ENCODE measurements at regions not wholly inside any gene's neighbourhood (a gene's known extent, or its start where the extent isn't known, plus 50 kb on each side); places are given as distances from the start of the nearest gene placed in this dataset.

DNA sequence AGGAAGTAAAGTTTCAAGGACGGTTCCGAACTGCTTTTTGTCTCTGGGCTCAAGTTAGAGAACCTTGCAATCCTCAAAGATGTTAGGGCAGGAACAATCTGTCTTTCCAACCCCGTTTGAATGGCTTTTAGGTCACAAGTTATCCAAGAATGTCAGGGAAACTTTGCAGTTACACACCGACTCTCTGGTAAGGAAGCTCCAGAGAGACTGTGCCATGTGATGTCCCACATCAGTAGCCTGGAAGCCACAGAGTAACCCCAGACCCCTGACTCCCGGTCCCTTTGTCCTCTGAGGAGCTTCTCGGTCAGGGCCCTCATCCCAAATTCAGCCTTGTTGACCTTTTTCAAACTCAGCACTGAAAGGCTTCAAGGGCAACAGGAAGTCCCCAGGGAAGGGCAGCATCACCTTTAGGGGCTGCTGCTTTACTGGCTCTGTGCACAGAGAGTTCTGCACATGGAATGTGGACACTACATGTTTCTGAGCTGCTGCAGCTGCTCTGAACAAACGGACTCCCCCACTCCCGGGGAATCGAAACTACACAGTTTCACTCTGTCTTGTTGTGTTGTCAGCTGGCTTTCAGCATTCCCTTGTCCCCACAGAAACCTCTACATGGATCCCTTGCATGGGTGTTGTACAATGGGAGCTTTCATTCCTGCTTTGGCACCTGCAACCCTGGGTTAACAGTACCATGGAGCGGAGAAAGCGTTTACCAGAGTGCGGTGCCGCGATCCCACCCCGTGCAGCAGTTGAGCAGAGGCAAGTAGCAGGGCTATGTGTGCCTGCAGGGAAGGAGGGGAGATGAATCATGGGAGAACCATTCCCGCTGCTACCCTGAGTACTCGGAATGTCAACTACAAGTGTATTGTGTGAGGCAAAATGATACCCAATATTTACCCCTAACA, 408.2 kb upstream of the THBS1 start:
- DNase-seq, result peak in 40 of 58 donors; percentile 3 to 73 (median 16)

DNA sequence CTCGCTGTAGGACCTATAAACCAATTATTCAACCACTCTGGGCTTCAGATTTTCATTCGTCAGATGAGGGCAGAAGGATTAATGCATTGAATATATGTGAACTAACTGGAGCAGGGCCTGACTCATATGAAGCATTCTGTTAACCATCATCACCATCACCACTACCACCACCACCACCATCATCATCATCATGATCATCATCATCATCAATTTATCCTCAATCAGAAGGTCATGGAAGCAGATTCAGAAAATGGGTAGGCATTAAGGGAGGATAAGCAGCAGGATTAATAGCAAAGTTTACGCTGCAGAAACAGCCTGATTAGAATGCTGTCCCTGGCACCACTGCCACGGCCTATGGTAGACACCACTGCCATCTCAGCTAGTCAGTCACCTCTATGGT, 407.5 kb upstream of the THBS1 start:
- no peak for DNase-seq

DNA sequence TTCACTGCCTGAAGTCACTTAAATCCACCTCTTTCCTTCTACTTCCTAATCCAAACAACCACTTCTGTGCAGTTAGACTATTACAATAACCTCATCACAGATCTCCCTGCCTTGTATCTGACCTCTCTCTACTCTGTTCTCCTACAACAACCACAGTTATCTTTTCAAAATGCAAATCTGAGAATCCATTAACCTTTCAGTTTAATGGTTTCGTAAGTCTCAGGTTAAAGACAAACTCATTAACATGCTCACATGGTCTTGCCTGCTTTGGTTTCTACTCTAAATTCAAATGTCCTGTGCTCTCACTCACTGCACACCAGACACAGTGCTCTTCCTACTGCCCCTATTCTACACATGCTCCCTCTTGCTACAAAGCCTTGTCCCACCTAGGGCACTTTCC, 406.5 kb upstream of the THBS1 start:
- DNase-seq, result no peak

DNA sequence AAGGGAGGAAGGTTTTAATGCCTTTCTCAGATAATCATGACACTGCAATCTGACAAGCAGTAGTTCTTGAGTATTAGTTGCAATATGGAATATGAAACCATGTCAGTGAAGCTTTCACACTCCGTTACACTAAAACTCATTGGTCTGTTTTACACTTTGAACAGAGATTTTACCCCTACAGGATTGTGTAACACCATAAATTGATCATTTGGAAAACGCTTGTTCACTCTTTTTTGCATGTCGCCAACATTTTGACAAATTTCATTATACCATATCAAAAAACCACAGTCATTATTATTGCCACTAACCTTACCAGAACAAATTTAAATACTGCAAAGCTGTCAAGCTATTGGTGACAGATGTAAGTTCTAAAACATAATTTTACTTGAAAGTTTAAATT, 404.8 kb upstream of the THBS1 start:
- no peak for DNase-seq

DNA sequence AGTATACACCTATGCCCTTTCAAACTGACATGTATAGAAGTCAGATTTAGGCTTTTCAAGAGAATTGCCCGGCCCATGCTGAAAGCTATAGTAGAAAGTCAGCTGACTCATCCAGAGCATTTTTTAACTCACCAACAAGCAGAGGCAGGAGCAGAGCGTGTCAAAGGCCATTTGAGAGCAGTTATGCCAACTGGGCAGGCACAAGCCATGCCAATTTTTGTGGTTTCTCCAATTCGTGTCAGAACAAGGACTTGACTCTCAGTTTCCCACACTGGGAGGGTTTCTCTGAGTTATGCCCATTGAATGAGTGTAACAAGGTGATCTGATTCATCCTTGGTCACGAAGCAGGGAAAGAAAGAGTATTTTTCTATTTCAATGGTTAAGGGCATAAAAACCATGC, 403.3 kb upstream of the THBS1 start:
- no peak for DNase-seq

DNA sequence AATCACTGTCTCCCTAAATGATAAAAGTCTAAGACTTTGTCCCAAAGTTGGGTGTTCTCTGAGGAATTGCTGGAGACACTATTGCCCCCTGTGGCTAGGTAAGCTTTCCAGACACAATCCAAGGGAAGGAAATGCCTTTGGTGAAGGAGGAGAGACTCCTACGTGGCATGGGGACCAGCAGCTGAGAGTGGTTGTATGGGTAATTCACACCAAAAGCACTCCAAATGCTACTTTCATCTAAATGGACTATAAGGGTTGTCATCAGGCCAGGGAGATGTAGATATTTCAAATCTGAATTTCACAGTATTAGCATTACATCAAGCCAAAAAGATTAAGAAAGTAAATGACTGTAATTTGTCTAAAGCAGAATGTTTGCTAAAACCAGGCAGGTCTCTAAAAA, 400.8 kb upstream of the THBS1 start:
- DNase-seq, result no peak

DNA sequence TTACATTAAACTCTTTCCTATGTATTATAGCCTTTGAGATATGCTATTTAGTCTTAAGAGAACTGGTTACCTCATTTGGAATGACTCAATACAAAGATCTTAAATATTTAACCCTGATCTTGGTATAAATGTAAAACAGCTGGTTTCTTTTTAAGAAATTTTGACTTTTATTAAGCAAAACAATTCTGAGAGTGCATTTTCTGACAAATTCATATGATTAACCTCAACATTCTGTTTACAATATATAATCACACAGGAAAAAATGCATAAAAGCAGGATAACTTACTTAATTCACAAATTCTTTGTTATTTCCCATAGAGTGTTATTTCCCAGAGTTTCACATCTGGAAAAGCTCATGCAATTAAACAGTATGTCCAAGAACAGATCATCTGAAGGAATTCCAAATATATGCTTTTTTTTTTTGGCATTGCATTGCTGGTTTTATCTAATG, 400.4 kb upstream of the THBS1 start:
- DNase-seq, result no peak

DNA sequence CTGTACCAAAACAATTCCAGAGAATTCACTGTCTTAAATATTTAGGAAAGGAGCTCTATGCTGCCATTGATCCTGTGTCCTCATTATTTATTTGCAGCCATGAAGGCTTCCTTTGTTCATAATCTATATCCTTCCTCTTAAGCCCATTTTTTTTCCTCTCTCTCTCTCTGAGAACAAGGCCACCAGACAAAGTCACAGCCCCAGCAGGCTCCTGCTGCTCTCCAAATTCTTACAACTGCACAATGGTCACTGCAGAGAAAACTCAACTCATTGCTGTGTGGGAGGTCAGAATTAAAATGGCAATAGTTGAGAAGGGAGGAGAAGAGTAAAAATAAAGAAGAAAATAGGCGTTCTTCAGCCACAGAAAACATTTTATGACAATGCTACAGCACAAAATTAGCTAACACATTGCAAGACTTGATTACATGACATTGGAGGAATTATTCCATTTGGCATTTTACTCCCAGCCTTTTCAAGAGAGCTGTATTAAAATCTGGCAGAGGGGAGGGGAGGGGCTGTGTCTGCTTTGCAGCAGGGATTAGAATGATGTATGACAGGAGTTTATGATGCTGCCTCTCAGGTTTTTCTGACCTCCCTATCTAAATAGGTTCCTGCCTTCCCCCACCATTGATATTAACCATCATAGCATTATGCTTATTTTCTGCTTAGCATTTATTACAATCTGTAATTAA, 399.7 kb upstream of the THBS1 start:
- no peak for DNase-seq

DNA sequence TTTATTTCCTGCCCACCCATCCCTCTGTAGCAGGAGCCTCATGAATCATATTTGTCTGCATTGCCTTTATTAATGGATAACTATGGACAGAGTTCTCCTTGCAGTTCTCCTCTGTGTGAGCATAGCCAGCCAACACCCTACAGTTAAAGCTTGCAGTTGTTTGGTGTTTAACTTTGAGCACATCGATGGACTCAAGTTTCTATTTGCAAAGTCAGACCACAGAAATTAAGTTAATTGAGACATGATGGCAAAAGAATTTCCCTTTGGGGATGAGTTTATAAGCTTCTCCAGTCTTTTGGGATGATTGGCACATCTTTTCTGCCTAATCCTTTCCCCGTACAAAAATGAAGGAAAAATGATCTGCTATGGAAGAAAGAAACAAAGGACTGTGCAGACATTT, 398.9 kb upstream of the THBS1 start:
- no peak for DNase-seq

DNA sequence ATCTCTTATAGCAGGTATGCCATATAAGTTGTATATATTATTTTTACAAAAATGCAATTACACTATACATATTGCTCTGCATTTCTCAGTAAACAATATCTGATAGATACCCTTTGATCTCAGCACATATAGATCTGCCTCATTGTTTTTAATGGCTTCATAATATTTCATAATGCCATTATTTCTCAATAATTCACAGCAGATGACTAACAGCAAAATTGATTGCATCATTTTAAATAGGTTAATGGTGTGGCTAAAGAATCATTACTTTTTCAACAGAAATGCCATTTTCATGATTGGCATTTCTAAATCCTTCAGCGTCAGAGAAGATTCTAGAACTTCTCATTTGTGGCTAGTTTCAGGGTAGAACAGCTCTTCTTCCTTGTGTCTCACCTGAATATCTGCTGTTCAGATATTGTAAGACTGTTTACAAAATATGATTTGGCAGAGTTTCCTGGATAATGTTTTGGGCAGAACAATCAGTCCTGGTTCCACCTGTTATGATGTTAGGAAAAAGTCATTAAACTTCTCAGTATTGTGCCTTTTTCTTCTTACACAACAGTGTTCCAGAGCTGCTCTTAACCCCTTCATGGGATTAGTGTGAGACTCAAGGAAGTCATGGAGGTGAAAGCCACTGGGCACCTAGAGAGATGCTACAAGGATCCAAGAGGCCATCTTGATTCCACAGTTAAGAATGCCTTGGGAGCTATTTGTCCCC, 397.6 kb upstream of the THBS1 start:
- DNase-seq, result no peak

DNA sequence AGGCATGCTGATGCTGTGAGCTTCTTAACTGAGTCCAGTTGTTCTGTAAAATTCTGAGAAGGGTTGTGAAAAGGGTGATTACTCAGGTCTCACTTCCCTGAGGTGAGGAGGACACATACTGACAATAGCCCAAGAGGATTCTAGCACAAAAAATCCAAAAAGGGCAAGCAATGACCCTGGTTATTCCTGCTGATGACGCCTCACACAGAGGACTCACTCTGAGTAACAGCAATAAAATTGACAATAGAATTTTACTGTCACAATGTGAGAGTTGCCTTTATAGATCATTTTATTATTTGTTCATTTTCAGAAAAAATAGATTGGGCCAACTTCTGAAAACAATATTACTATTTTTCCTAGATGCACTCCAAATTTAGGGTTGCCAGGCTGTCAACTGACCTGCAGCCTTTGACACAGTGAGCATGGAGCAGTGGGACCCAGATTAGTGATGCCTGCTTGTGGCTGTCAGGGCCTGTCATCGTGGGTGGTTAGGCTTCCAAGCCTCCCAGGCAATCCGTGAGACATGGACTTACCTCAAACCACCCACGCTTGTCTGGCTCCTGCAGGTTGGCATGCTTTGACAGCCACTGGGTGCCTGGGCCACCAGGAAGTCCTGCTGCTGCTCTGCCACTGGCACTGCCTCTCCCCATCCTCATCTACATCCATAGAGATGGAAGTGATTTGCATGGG, 396.0 kb upstream of the THBS1 start:
- no peak for DNase-seq

DNA sequence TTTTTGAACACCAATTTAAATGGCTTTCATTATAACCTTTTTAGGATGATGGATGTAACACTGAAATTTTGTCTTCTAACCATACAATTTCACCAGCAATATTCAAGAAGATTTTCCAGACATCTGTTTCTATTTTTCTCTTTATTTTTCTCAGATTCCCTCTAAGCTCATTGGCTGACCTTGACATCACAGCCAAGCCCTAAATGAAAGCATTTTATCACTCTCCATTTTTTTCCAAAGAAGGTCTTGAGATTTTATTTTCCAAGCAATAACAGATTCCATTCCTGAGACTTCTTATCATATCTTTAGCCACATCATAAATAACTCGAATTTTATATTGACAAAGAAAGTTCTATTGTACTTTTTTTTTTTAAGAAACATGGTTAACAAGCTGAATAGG, 392.6 kb upstream of the THBS1 start:
- DNase-seq, result no peak

DNA sequence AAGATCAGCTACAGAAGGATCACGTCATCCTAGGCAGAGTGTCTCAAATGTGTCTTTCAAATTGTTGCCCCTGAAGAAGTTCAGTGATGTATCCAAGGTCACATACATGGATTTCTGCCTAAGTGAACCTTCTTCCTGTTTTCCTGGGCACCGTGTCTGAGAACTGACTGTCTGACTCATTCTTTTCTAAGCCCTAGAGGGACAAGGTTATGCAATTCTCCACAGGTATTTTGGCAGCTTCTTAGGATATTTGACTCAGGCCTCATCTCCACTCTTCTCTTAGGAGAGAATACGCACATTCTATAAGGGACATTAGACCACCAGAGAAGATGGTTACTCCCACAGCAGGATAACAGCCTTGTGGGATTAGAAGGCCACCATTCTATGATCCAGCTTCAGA, 391.9 kb upstream of the THBS1 start:
- DNase-seq, result no peak

DNA sequence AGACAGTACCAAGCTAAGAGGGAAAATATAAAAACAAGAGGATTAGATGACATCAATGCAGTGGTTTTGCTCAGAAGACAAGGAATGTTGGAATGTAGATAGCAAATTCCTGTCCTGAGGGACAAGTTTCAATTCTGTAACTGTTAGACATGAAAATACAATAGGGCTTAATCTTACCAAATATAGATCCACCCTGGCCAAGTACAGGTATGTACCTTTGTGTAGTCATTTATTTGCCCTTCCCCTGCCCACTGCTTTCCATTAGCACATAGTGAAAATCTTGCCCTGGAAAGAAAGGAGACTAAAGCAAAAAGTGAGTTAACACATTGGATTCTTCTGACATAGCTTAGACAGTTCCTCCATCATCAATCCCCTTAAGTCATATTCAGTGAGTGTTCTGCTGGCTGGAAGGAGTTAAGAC, 389.0 kb upstream of the THBS1 start:
- no peak for DNase-seq

DNA sequence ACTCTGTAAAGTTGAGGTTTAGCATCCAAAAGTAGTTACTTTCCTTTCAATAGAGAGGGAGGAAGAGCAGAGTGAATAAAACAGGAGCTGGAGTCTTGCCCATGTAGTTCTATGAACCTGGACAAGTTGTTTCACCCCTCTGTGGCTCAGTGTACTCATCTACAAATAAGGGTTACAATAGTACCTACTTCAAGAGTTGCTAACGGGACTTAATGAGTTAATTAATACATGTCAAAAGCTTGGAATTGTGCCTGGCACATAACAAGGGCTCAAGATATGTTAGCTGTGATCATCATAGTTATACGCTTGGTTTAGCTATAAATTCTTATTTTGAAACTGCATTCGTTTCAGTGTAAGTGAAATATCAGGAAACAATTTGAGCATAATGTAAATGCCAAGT, 388.5 kb upstream of the THBS1 start:
- DNase-seq, result no peak

DNA sequence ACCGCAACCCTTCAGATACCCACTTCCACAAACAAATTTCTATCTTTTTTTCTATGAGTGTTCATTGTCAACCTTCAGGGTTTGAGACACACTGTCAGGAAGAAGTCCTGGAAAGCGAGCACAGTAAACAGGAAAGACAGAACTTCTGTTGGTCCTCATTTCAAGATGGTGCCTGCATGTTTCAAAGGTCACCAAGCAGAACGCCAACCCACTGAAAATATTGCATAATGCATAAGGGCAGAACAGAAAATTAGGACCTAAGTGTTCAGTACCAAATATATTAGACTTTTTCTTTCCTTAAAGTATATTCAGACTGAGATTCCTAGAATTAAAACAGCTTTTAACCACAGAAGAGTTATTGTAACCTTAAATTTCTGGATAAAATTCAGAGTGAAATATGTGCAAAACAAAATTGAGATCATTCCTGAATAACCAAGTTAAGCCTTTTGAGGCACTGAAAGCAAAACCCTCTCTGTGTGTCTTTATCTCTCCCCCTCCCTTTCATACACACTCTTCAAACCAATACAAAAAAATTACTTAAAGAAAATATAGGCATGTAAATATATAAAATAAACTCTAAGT, 387.8 kb upstream of the THBS1 start:
- no peak for DNase-seq

DNA sequence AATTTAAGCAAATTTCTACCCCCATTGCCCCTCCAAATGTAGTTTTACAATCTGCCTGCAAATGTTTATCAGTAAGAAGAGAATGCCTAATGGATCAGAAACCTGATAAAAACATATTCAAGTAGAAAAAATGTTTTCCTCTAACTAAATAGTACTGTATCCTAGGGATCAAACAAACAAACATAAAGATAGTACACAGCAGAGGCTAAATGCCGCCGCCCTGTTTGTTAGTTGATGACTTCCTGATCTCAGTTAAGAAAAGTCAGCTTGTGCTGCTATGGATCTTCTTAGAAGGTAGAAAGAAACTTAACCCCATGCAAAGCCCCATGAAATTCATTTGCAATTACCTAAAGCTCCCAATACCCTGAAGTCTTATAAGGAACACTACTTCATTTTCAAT, 387.3 kb upstream of the THBS1 start:
- DNase-seq, result no peak

DNA sequence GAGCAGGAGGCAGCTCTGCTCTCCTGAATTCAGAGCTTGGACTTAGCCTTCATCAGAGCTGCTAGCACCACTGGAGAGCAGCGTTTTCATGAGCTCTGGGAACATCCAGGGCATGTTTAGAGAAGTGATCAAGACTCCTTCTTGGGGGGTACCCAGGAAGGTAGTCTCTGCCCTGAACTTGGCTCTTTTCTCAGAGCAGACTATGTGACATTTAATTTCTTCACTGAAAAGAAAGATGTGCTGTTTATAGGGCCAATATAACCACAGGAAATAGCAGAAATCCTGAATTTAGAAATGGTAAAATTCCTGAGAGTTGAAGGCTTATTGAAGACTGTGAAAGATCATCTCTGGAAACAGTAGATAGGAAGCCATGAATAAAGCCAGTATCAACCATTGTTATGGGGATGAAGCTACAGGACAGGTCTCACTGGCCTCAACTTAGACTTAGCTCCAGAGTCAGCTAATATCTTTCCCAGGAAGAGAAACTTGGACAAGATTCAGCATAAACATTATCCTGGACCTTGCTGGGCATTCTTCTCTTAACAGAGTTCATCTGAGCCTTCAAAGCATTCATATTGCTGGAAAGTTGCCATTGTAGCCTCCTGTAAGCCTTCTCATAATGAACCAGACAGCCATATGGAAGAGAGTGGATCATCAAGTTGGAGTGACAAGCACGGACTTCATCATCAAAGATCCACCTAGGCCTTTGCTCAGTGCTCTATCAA, 386.6 kb upstream of the THBS1 start:
- DNase-seq, result no peak

DNA sequence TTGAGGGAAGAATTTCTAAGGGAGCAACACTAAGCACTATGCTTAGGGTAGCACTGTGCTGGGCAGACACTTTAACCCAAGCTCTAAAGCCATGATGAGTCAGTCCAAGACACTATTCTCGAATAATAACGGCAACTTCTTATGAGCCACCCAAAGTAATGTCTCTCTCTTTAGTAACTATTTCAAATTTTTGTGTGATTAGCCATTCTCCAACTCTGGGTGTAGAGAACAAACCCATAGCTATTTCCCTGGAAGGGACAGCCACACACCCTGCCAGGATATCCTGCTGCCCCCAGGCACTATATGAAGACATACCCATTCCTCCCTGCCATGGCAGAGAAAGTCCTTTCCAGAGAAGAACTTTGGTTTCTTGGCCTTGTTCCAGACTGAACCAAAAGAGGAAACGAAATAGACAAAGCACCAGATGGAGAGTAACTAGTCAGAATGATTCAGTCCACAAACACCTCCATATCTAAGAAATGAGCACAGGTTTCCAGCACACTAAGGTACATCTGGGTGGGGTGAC, 384.9 kb upstream of the THBS1 start:
- DNase-seq, result no peak

All from anterior cingulate cortex (tissue), 58 donors.